ENCODE measurements at regions not wholly inside any gene's neighbourhood (a gene's known extent, or its start where the extent isn't known, plus 50 kb on each side); places are given as distances from the start of the nearest gene placed in this dataset.

GRCh38 chr9:30160570-30160969, 2223.9 kb upstream of the ACO1 start:
- TF ChIP-seq PURB (CRISPR knock-in tag; IDR thresholded peaks at IDR 0.05; ENCODE audit: low read depth): no peak
- no peak for TF ChIP-seq KAT8 (IDR thresholded peaks at IDR 0.05; ENCODE audit: low read depth)
- no peak for TF ChIP-seq MAZ (CRISPR knock-in tag; conservative IDR thresholded peaks at IDR 0.05 in 1 of 2, IDR thresholded peaks at IDR 0.05 in 1 of 2)
- TF ChIP-seq REST (IDR thresholded peaks at IDR 0.05; ENCODE audit: borderline replicate concordance): no peak
- TF ChIP-seq REST (CRISPR knock-in tag; IDR thresholded peaks at IDR 0.05; ENCODE audit: low read depth): no peak
- no peak for TF ChIP-seq ZNF766 (CRISPR knock-in tag; conservative IDR thresholded peaks at IDR 0.05)
- TF ChIP-seq SRSF9 (IDR thresholded peaks at IDR 0.05; ENCODE audit: borderline replicate concordance, low read depth, low read length): no peak
- TF ChIP-seq TBL1XR1 (IDR thresholded peaks at IDR 0.05; ENCODE audit: low read length in 2 of 2): no peak
- no peak for TF ChIP-seq POLR2A (conservative IDR thresholded peaks at IDR 0.05)
- no peak for TF ChIP-seq MAFK (IDR thresholded peaks at IDR 0.05; ENCODE audit: low read length)

Data from K562 (cell line).